Ovary (tissue), 7 donors: ENCODE measurements at regions not wholly inside any gene's neighbourhood (a gene's known extent, or its start where the extent isn't known, plus 50 kb on each side); places are given as distances from the start of the nearest gene placed in this dataset.

Source experiments
- DNase-seq, 5 donors: peaks; one replicate each; pipeline ENCODE4 v3.0.0-alpha.2; 2019 to 2020
- H3K27ac ChIP-seq, 2 donors: fragments of 200-600 bp; one replicate each; pipeline versions ENCODE4 v1.5.1 to v1.8.0; 2019 to 2022
- H3K27me3 ChIP-seq: fragments of 200-600 bp; one replicate; pipeline ENCODE4 v1.8.0; 2022
- H3K36me3 ChIP-seq: fragments of 200-600 bp; sonication (generic); one replicate; pipeline ENCODE4 v1.5.1; 2019
- H3K4me1 ChIP-seq: one replicate; pipeline ENCODE4 v1.8.1; 2013; ENCODE audit warnings: mild to moderate bottlenecking, moderate library complexity; ENCODE audit not compliant: insufficient read depth
- H3K4me3 ChIP-seq: fragments of 200-600 bp; sonication (generic); one replicate; pipeline ENCODE4 v1.5.1; 2017
- H3K9me3 ChIP-seq, 2 donors: fragments of 200-600 bp in 1 of 2; sonication (generic) in 1 of 2; one replicate each; pipeline versions ENCODE4 v1.5.1 to v1.8.1; 2013 to 2019; ENCODE audit warnings: mild to moderate bottlenecking in 1 of 2, moderate library complexity in 1 of 2
- CTCF ChIP-seq, 3 donors: fragments of 450-650 bp in 2 of 3; fragments of 200-600 bp in 1 of 3; IDR thresholded peaks; one replicate each; pipeline versions ENCODE4 v1.5.1 to v1.8.0; 2016 to 2022; ENCODE audit warnings: antibody characterized with exemption in 3 of 3, mild to moderate bottlenecking in 1 of 3
- EP300 ChIP-seq: sonication (generic); formaldehyde crosslinking; IDR thresholded peaks from one replicate; pipeline ENCODE4 v1.6.1; 2017; ENCODE audit warnings: antibody characterized with exemption
- POLR2A ChIP-seq: fragments of 450-650 bp; IDR thresholded peaks from one replicate; pipeline ENCODE4 v1.6.1; 2017; ENCODE audit warnings: antibody characterized with exemption, mild to moderate bottlenecking, moderate library complexity
- WGBS, 3 donors: extraction: QIAGEN DNeasy Blood & Tissue Kit in 1 of 3; methylation state at CpG; one replicate each; pipeline versions ENCODE4 v1.1.5 to v1.1.7; 2013 to 2017; 5-methylcytosine and 5-hydroxymethylcytosine counted together
- intact Hi-C, 4 donors: fragments of 100-400 bp; cut with DNase I; formaldehyde crosslinking; loops; one replicate each; pipeline versions ENCODE4 v1.11.0 to v1.15.1; 2022 to 2023
- donor health status: DM: no; HTN: no; CAD: no; lungs with moderate emphysema.
- donor health status: DM: no; HTN: no; CAD: no.
- donor health status: Bipolar disorder and iron deficiency.
- donor health status: DM: no; HTN: no; CAD: no.
- donor health status: DM: yes; HTN: yes; CAD: no.

GRCh38 chr3:162367429-162368260 lies 871.0 kb downstream of the OTOL1 start:
- intact Hi-C loops: no loop called here
- Histone ChIP-seq H3K27ac (no peak overlapping the region), H3K4me1 (no peaks in the 10 kb centered on the region), H3K4me3 (no peak overlapping the region), H3K36me3 (no peaks in the 10 kb centered on the region), H3K9me3 (no peaks in the 10 kb centered on the region), H3K27me3 (no peaks in the 10 kb centered on the region)
- DNase-seq: no peak
- TF ChIP-seq POLR2A: no peak
- 24 to 32% (median 27%) methylated on average over 3 of the region's 3 CpGs for WGBS, 3 donors

GRCh38 chr3:162368417-162368816 lies 871.8 kb downstream of the OTOL1 start:
- WGBS, 3 donors: 61 to 75% (median 72%) methylated on average over 4 of the region's 4 CpGs
- no peaks in the 10 kb centered on the region for H3K4me1 ChIP-seq
- intact Hi-C loops: no loop called here
- DNase-seq: no peak
- H3K27me3 ChIP-seq: no peaks in the 10 kb centered on the region
- no peak for TF ChIP-seq CTCF (IDR thresholded peaks at IDR 0.05)
- no peak for TF ChIP-seq EP300
- no peak for TF ChIP-seq POLR2A
- H3K36me3 ChIP-seq: no peaks in the 10 kb centered on the region
- H3K9me3 ChIP-seq: no peaks in the 10 kb centered on the region
- H3K4me3 ChIP-seq: no peak overlapping the region
- H3K27ac ChIP-seq: no peak overlapping the region

- Histone ChIP-seq H3K9me3 (no peaks in the 10 kb centered on the region), H3K4me1 (no peaks in the 10 kb centered on the region), H3K4me3 (no peak overlapping the region), H3K27ac (no peak overlapping the region), H3K27me3 (no peaks in the 10 kb centered on the region), H3K36me3 (no peaks in the 10 kb centered on the region)
- TF ChIP-seq EP300 (no peak), CTCF (IDR thresholded peaks at IDR 0.05) (no peak), POLR2A (no peak)
- 42 to 52% (median 42%) methylated on average over 1 of the region's 1 CpG for WGBS, 3 donors
- DNase-seq: no peak
- intact Hi-C loops: no loop called here
Observed at GRCh38 chr3:162369306-162369705, 872.7 kb downstream of the OTOL1 start.

- intact Hi-C loops: no loop called here
- no peaks in the 10 kb centered on the region for H3K36me3 ChIP-seq
- no peak overlapping the region for H3K4me3 ChIP-seq
- TF ChIP-seq POLR2A: no peak
- no peak for TF ChIP-seq CTCF (IDR thresholded peaks at IDR 0.05)
- TF ChIP-seq EP300: no peak
- no peaks in the 10 kb centered on the region for H3K4me1 ChIP-seq
- DNase-seq: no peak
- no peaks in the 10 kb centered on the region for H3K27me3 ChIP-seq
- H3K27ac ChIP-seq: no peak overlapping the region
- no peaks in the 10 kb centered on the region for H3K9me3 ChIP-seq
- WGBS, 3 donors: 97 to 100% (median 97%) methylated on average over 1 of the region's 1 CpG
Observed at GRCh38 chr3:162370141-162370540, 873.5 kb downstream of the OTOL1 start.

GRCh38 chr3:162376761-162377160 lies 880.2 kb downstream of the OTOL1 start:
- H3K4me3 ChIP-seq: no peak overlapping the region
- H3K4me1 ChIP-seq: no peaks in the 10 kb centered on the region
- no peak for DNase-seq
- WGBS, 3 donors: 62 to 67% (median 67%) methylated on average over 1 of the region's 1 CpG
- intact Hi-C loops: no loop called here
- no peak for TF ChIP-seq POLR2A
- no peak for TF ChIP-seq EP300
- TF ChIP-seq CTCF (IDR thresholded peaks at IDR 0.05): no peak
- H3K27ac ChIP-seq: no peak overlapping the region
- H3K9me3 ChIP-seq: no peaks in the 10 kb centered on the region
- no peaks in the 10 kb centered on the region for H3K36me3 ChIP-seq
- H3K27me3 ChIP-seq: no peaks in the 10 kb centered on the region
